ENCODE measurements at regions not wholly inside any gene's neighbourhood (a gene's known extent, or its start where the extent isn't known, plus 50 kb on each side); places are given as distances from the start of the nearest gene placed in this dataset.

DNA sequence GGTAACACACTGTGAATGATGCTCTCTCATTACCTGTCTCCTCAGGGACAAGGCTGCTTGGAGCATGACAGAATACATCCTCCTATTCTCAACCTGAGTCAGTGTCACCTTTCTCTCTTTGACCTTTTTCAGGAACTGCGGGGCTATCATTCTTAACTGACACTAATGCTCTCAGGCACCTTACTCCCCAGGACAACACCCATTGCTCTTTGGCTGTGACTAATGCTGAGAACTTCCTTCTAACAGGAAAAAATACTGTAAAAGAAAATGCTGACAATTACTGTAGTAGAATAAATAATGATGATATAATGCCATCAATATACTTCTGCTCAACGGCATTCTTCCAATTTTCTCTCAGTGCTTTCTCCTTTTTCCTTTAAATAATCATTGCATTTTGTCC is 2082.7 kb upstream of the RAG2 start:
- TF ChIP-seq CTCF (IDR thresholded peaks at IDR 0.05), result no peak
- intact Hi-C loops (cut with DNase I), result no loop called here
- Histone ChIP-seq H3K36me3 (no peaks in the 10 kb centered on the region), H3K9me3 (no peaks in the 10 kb centered on the region), H3K27me3 (ENCODE audit: low read depth) (no peaks in the 10 kb centered on the region), H3K27ac (no peak overlapping the region), H3K4me1 (no peaks in the 10 kb centered on the region), H3K4me3 (no peak overlapping the region)
- no peak for DNase-seq
- no peak for ATAC-seq

GRCh38 chr11:38680166-38680565 is 2082.1 kb upstream of the RAG2 start:
- no peak for TF ChIP-seq CTCF (IDR thresholded peaks at IDR 0.05)
- no peak overlapping the region for H3K4me3 ChIP-seq
- H3K27ac ChIP-seq, result no peak overlapping the region
- DNase-seq (no peak), ATAC-seq (no peak)
- no peaks in the 10 kb centered on the region for H3K9me3 ChIP-seq
- H3K36me3 ChIP-seq, result no peaks in the 10 kb centered on the region
- intact Hi-C loops (cut with DNase I), result no loop called here
- no peaks in the 10 kb centered on the region for H3K27me3 ChIP-seq (ENCODE audit: low read depth)
- H3K4me1 ChIP-seq, result no peaks in the 10 kb centered on the region

DNA sequence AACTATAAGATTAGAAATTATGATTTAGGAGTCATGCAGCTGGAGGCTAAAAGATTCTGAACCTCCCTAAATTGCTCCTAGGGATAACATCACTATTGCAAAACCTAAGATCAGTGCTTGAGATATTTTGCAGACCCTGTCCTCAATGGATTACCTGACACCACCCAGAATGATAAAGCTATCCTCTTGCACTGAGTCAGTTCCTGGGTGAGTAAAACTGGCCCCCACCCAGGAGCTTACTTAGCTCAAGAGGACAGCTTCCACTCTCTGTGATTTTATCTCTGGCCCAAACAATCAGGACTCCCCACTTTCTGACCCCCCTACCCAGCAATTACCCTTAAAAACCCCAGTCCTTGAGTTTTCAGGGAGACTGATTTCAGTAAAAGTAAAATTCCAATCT is 2074.4 kb upstream of the RAG2 start:
- H3K9me3 ChIP-seq, result no peaks in the 10 kb centered on the region
- DNase-seq (no peak), ATAC-seq (no peak)
- intact Hi-C loops (cut with DNase I), result no loop called here
- H3K27me3 ChIP-seq (ENCODE audit: low read depth), result no peaks in the 10 kb centered on the region
- no peak overlapping the region for H3K27ac ChIP-seq
- H3K4me1 ChIP-seq, result no peaks in the 10 kb centered on the region
- no peak overlapping the region for H3K4me3 ChIP-seq
- H3K36me3 ChIP-seq, result no peaks in the 10 kb centered on the region
- TF ChIP-seq CTCF (IDR thresholded peaks at IDR 0.05), result no peak

GRCh38 chr11:38667359-38667758 is 2069.3 kb upstream of the RAG2 start:
- no peak for TF ChIP-seq CTCF (IDR thresholded peaks at IDR 0.05)
- intact Hi-C loops (cut with DNase I), result no loop called here
- ATAC-seq, result no peak

GRCh38 chr11:38648604-38649003 is 2050.6 kb upstream of the RAG2 start:
- H3K4me3 ChIP-seq, result no peak overlapping the region
- H3K27ac ChIP-seq, result no peak overlapping the region
- intact Hi-C loops (cut with DNase I), result no loop called here
- H3K4me1 ChIP-seq, result no peaks in the 10 kb centered on the region
- TF ChIP-seq CTCF (IDR thresholded peaks at IDR 0.05), result no peak
- DNase-seq, result no peak
- ATAC-seq, result no peak
- no peaks in the 10 kb centered on the region for H3K9me3 ChIP-seq
- H3K27me3 ChIP-seq (ENCODE audit: low read depth), result no peaks in the 10 kb centered on the region
- H3K36me3 ChIP-seq, result no peaks in the 10 kb centered on the region

More at GRCh38 chr11:38667359-38667758, 2069.3 kb upstream of the RAG2 start:
- Histone ChIP-seq H3K36me3 (no peaks in the 10 kb centered on the region), H3K4me3 (no peak overlapping the region), H3K4me1 (no peaks in the 10 kb centered on the region), H3K27me3 (ENCODE audit: low read depth) (no peaks in the 10 kb centered on the region), H3K27ac (no peak overlapping the region), H3K9me3 (no peaks in the 10 kb centered on the region)
- DNase-seq, result no peak

DNA sequence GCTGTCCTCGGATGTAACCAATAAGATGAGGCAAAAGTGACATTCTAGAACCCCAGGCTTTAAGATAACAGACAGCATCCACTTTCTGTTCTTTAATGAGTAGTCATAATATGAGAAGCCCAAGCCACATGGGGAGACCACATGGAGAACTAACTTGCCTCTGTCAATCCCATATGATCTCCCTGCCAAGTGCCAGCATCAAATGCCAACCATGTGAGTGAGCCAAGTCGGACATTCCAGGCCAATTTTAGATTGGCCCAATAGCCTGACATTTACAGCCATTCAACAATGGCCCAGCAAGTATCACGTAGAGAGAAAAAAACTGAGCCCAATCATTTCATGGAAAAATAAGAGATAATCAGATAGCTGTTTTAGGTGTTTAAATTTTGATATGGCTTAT is 2048.3 kb upstream of the RAG2 start:
- ATAC-seq (no peak), DNase-seq (no peak)
- intact Hi-C loops (cut with DNase I), result no loop called here
- TF ChIP-seq CTCF (IDR thresholded peaks at IDR 0.05), result no peak
- Histone ChIP-seq H3K27ac (no peak overlapping the region), H3K27me3 (ENCODE audit: low read depth) (no peaks in the 10 kb centered on the region), H3K4me1 (no peaks in the 10 kb centered on the region), H3K9me3 (no peaks in the 10 kb centered on the region), H3K4me3 (no peak overlapping the region), H3K36me3 (no peaks in the 10 kb centered on the region)
